ACC112 (cell line): ENCODE measurements at regions not wholly inside any gene's neighbourhood (a gene's known extent, or its start where the extent isn't known, plus 50 kb on each side); places are given as distances from the start of the nearest gene placed in this dataset.
"Not testable (repeated sequence)": the region's sequence is repeated elsewhere in the genome, so short reads cannot be mapped to it uniquely, and the experiment has no call there.

Experiments
- H2AFZ ChIP-seq: fragments of 200-600 bp; sonication (generic); one replicate; pipeline ENCODE4 v1.6.0; 2017; ENCODE audit warnings: antibody characterized with exemption, low read length; ENCODE audit not compliant: unreplicated experiment
- H3K27ac ChIP-seq: fragments of 200-600 bp; sonication (generic); 2 replicates; pipeline ENCODE4 v1.5.1; 2014; ENCODE audit warnings: low read depth, mild to moderate bottlenecking, antibody characterized with exemption, low read length, moderate library complexity
- H3K27me3 ChIP-seq: fragments of 200-600 bp; sonication (generic); 2 replicates; pipeline ENCODE4 v1.6.1; 2014; ENCODE audit warnings: mild to moderate bottlenecking, antibody characterized with exemption, low read length, moderate library complexity, mixed read lengths; ENCODE audit not compliant: insufficient read depth
- H3K36me3 ChIP-seq: fragments of 200-600 bp; sonication (generic); 2 replicates; pipeline ENCODE4 v1.6.1; 2016; ENCODE audit warnings: mild to moderate bottlenecking, antibody characterized with exemption, low read length, moderate library complexity, mixed read lengths; ENCODE audit not compliant: insufficient read depth
- H3K4me1 ChIP-seq: fragments of 200-600 bp; sonication (generic); one replicate; pipeline ENCODE4 v1.6.1; 2016; ENCODE audit warnings: low read length, mixed read lengths; ENCODE audit not compliant: insufficient read depth, unreplicated experiment, control insufficient read depth
- H3K4me3 ChIP-seq: fragments of 200-600 bp; sonication (generic); 2 replicates; pipeline ENCODE4 v1.5.1; 2014; ENCODE audit warnings: mild to moderate bottlenecking, low read depth, low read length
- H3K79me2 ChIP-seq: fragments of 200-600 bp; sonication (generic); one replicate; pipeline ENCODE4 v1.6.0; 2016; ENCODE audit warnings: low read length; ENCODE audit not compliant: control insufficient read depth, unreplicated experiment, insufficient read depth

DNA sequence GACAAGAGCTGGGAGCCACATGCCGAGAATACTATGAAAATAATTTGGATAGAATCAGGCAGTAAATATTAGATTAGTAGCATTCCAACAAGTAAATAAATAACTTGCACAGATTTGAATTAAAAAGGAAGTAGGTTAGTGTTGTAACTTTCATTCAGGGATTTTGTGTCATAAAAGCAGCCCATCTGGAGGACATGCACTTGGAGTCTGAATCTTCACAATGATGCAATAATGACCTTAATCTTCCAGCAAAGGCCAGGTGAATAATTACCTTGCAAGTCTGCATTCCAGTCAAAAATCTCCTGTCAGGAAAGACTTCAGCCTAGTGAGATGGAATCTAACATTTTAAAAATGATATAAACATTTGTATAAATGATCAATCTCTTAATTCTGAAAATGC lies 518.1 kb downstream of the KCNJ2 start:
- no peak overlapping the region for H2AFZ ChIP-seq
- peaks cover 5% of the 10 kb centered on the region; the same call in 1 of the 2 replicates for H3K27me3 ChIP-seq
- no peaks in the 10 kb centered on the region for H3K36me3 ChIP-seq
- H3K27ac ChIP-seq = no peak overlapping the region
- H3K4me3 ChIP-seq = no peak overlapping the region
- no peaks in the 10 kb centered on the region for H3K79me2 ChIP-seq
- no peaks in the 10 kb centered on the region for H3K4me1 ChIP-seq

DNA sequence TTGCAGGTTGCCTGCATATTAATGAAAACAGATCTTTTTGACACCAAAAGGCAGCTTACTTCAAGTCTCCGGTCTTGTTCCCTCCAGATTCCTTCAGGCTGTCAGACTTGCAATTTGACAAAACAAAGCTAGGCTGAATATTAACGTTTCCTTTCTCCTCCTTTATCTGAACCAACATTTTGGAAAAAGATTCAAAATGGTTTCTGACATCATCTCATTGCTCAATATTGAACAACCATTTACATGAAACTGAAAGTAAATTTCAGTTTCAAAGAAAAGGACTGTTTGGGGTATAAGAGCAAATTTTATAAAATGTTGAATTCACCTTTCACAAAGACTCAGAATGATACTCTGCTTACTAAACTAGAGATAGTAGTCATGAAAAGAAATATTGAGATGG lies 521.8 kb downstream of the KCNJ2 start:
- Histone ChIP-seq H3K4me1 (no peaks in the 10 kb centered on the region), H3K27ac (no peak overlapping the region), H3K79me2 (no peaks in the 10 kb centered on the region), H3K36me3 (no peaks in the 10 kb centered on the region), H3K27me3 (peaks cover 7% of the 10 kb centered on the region; the same call in 1 of the 2 replicates), H3K4me3 (peak overlapping the region; percentile 3), H2AFZ (peak overlapping the region; percentile 81)

- peaks cover 3% of the 10 kb centered on the region for H3K27me3 ChIP-seq
- H2AFZ ChIP-seq = no peak overlapping the region
- H3K4me3 ChIP-seq = no peak overlapping the region
- H3K79me2 ChIP-seq = no peaks in the 10 kb centered on the region
- H3K27ac ChIP-seq = no peak overlapping the region
- H3K36me3 ChIP-seq = no peaks in the 10 kb centered on the region
- H3K4me1 ChIP-seq = no peaks in the 10 kb centered on the region
These were observed 530.1 kb downstream of the KCNJ2 start for GRCh38 chr17:70699408-70699807.

DNA sequence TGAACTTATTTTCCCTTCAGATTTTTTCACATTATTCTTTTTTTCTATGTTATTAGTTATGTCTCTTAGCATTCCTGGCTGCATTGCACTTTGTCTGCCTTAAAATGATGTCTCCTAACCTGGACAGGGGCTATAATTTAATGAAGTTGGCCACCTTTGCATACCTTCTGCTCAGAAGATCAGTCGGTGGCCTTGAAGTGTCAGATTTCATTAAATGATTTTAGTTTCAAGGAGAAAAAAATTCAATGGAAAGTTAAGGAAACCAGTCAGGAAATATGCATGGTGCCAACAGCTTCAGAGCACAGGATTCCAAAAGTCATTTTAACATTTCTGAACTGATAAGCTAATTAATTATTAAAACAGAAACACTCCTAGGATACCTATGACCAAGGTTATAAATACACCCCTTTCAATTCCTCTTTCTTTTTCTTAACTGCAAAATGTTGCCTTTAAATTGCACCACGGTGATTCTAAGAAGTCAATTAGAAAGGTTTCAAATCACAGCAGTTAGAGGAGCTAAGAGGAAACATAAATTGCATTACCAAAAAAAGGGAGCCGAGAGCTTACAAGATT lies 533.4 kb downstream of the KCNJ2 start:
- H3K4me1 ChIP-seq = no peaks in the 10 kb centered on the region
- no peak overlapping the region for H3K4me3 ChIP-seq
- no peak overlapping the region for H2AFZ ChIP-seq
- peaks cover under 1% of the 10 kb centered on the region for H3K27me3 ChIP-seq
- no peaks in the 10 kb centered on the region for H3K79me2 ChIP-seq
- no peak overlapping the region for H3K27ac ChIP-seq
- no peaks in the 10 kb centered on the region for H3K36me3 ChIP-seq

DNA sequence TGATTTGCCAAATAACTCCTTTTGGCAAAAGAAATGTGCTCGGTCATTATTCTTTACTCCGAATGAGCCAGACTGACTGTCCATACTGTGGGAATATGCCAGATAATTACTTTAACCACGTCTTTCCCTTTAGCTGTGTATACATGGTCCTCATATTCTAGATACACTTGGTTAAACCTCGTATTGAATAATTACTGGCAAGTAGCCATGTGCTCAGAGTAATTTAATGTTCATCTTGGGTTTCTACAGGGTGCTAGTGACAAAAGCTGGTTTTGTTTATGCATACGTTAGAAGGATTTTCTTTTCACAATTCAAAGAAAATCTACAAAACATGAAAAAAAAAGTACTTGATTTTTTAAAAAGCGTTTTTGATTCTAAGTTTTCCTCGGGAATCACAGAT lies 540.3 kb downstream of the KCNJ2 start:
- no peaks in the 10 kb centered on the region for H3K79me2 ChIP-seq
- H3K4me1 ChIP-seq = no peaks in the 10 kb centered on the region
- H3K27ac ChIP-seq = no peak overlapping the region
- peak overlapping the region; percentile 14 for H3K4me3 ChIP-seq
- no peaks in the 10 kb centered on the region for H3K36me3 ChIP-seq
- peaks cover 16% of the 10 kb centered on the region for H3K27me3 ChIP-seq
- no peak overlapping the region for H2AFZ ChIP-seq

DNA sequence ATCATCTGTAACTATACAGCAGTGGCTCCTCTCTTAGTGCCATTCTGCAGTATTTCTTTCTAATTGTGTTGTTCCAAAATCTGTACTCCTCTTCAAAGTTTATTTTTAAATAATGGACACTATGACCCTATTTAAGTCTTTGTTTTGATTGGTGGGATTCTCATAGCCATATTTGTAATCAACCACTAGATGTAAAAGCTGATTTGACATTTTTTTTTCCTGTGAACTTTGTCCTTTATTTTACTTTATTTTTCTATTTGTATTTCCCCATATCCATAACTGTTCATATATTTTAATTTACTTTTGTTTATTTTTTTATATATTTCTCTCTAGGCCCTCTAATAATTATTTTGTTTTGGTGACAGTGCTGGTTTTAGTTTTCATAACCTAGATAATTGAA lies 544.4 kb downstream of the KCNJ2 start:
- H3K27ac ChIP-seq = no peak overlapping the region
- H3K36me3 ChIP-seq = no peaks in the 10 kb centered on the region
- H3K4me3 ChIP-seq = no peak overlapping the region
- no peaks in the 10 kb centered on the region for H3K79me2 ChIP-seq
- no peak overlapping the region for H2AFZ ChIP-seq
- H3K4me1 ChIP-seq = no peaks in the 10 kb centered on the region
- H3K27me3 ChIP-seq = peaks cover 12% of the 10 kb centered on the region

DNA sequence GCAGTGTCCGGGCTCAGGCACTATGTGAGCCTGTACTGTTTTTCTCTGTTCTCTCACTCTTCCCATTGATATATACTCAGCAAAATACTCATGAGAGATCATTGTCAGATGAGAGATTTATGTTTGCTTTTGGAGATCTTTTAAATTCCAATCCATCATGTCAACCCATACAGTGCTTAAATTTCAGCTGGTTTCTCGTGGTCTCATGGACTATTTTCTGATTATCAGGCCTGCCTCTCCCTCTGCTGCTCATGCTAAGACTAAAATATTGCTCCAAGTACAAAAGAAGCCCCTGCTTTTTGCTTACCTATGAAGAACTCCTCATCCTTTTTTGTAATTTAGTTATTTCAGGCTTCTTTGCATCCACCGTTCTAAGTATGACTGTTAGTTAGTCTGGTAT lies 547.2 kb downstream of the KCNJ2 start:
- no peak overlapping the region for H3K27ac ChIP-seq
- H3K4me1 ChIP-seq = no peaks in the 10 kb centered on the region
- no peaks in the 10 kb centered on the region for H3K36me3 ChIP-seq
- H2AFZ ChIP-seq = no peak overlapping the region
- no peak overlapping the region for H3K4me3 ChIP-seq
- H3K79me2 ChIP-seq = no peaks in the 10 kb centered on the region
- H3K27me3 ChIP-seq = peaks cover 19% of the 10 kb centered on the region

GRCh38 chr17:70717042-70717441 lies 547.7 kb downstream of the KCNJ2 start:
- Histone ChIP-seq H3K4me3 (no peak overlapping the region), H3K4me1 (no peaks in the 10 kb centered on the region), H3K27ac (no peak overlapping the region), H3K27me3 (peaks cover 22% of the 10 kb centered on the region), H3K36me3 (no peaks in the 10 kb centered on the region), H3K79me2 (no peaks in the 10 kb centered on the region), H2AFZ (no peak overlapping the region)

GRCh38 chr17:70736375-70736957 lies 567.1 kb downstream of the KCNJ2 start:
- peaks cover 74% of the 10 kb centered on the region for H3K27me3 ChIP-seq

DNA sequence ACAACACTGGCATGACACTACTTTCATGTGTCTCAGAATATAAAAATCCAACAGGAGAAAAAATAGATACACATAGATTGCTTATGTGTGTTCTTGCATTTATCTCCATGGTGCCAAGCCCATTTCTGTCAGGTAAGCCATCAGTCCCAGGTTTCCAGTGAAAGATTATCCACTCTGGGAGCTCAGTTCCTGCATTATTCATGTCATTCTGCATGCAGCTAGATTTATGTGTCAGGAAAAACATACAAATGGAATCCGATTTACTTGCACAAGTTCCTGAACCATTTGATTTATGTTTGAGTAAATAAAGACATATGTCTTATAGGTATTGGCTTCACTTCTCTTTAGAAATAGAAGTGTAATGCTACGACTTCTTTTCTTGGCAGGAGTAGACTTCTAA lies 569.7 kb downstream of the KCNJ2 start:
- Histone ChIP-seq H2AFZ (no peak overlapping the region), H3K27ac (no peak overlapping the region), H3K36me3 (no peaks in the 10 kb centered on the region), H3K27me3 (peaks cover 62% of the 10 kb centered on the region), H3K79me2 (no peaks in the 10 kb centered on the region), H3K4me1 (no peaks in the 10 kb centered on the region), H3K4me3 (no peak overlapping the region)

More at GRCh38 chr17:70736375-70736957, 567.1 kb downstream of the KCNJ2 start:
- no peaks in the 10 kb centered on the region for H3K79me2 ChIP-seq
- no peaks in the 10 kb centered on the region for H3K36me3 ChIP-seq
- no peaks in the 10 kb centered on the region for H3K4me1 ChIP-seq
- H2AFZ ChIP-seq = no peak overlapping the region
- H3K27ac ChIP-seq = no peak overlapping the region
- H3K4me3 ChIP-seq = no peak overlapping the region

GRCh38 chr17:70746574-70746973 lies 577.2 kb downstream of the KCNJ2 start:
- H3K36me3 ChIP-seq, H3K4me3 ChIP-seq, H2AFZ ChIP-seq, H3K4me1 ChIP-seq, H3K79me2 ChIP-seq, H3K27ac ChIP-seq: not testable (repeated sequence)
- peaks cover 34% of the 10 kb centered on the region for H3K27me3 ChIP-seq
